Liver (tissue), 7 donors: ENCODE measurements at regions not wholly inside any gene's neighbourhood (a gene's known extent, or its start where the extent isn't known, plus 50 kb on each side); places are given as distances from the start of the nearest gene placed in this dataset.

Experiments used
- DNase-seq: peaks from one replicate; pipeline ENCODE4 v3.0.0-alpha.2; 2017; ENCODE audit warnings: low spot score
- H3K27ac ChIP-seq, 2 donors: one replicate each; pipeline ENCODE4 v1.7.0; 2013; ENCODE audit warnings: inconsistent platforms in 2 of 2, low read length in 2 of 2, control low read depth in 1 of 2, low read depth in 1 of 2, mild to moderate bottlenecking in 1 of 2
- H3K27me3 ChIP-seq, 4 donors: one replicate each; pipeline versions ENCODE4 v1.6.1 to v1.7.0; 2013; ENCODE audit warnings: low read length in 3 of 4, inconsistent platforms in 1 of 4, mild to moderate bottlenecking in 1 of 4, moderate library complexity in 1 of 4; ENCODE audit not compliant: control insufficient read depth in 4 of 4, insufficient read depth in 4 of 4
- H3K36me3 ChIP-seq, 4 donors: one replicate each; pipeline versions ENCODE4 v1.6.1 to v1.7.0; 2013; ENCODE audit warnings: low read length in 3 of 4, mild to moderate bottlenecking in 3 of 4, low read depth in 1 of 4, moderate library complexity in 1 of 4; ENCODE audit not compliant: control insufficient read depth in 4 of 4, insufficient read depth in 3 of 4
- H3K4me1 ChIP-seq, 4 donors: one replicate each; pipeline versions ENCODE4 v1.6.1 to v1.7.0; 2013; ENCODE audit warnings: low read length in 3 of 4, mild to moderate bottlenecking in 3 of 4, moderate library complexity in 1 of 4; ENCODE audit not compliant: control insufficient read depth in 4 of 4, insufficient read depth in 4 of 4
- H3K4me3 ChIP-seq, 3 donors: one replicate each; pipeline versions ENCODE4 v1.6.1 to v1.7.0; 2013; ENCODE audit warnings: low read length in 3 of 3, control low read depth in 1 of 3, low read depth in 1 of 3, mild to moderate bottlenecking in 1 of 3
- H3K9ac ChIP-seq, 2 donors: one replicate each; pipeline ENCODE4 v1.7.0; 2013; ENCODE audit warnings: low read length in 2 of 2, mild to moderate bottlenecking in 2 of 2, moderate library complexity in 2 of 2, control low read depth in 1 of 2, low read depth in 1 of 2
- H3K9me3 ChIP-seq, 4 donors: one replicate each; pipeline versions ENCODE4 v1.6.1 to v1.7.0; 2013; ENCODE audit warnings: low read length in 3 of 4; ENCODE audit not compliant: control insufficient read depth in 4 of 4
- EGR1 ChIP-seq, 2 donors: IDR thresholded peaks; 2 replicates each; pipeline ENCODE4 v1.6.1; 2016 to 2018; ENCODE audit warnings: antibody characterized with exemption in 2 of 2, low read depth in 2 of 2
- FOXA1 ChIP-seq: IDR thresholded peaks from 2 replicates; pipeline ENCODE4 v1.6.1; 2016; ENCODE audit warnings: antibody characterized with exemption
- FOXA2 ChIP-seq: IDR thresholded peaks from 2 replicates; pipeline ENCODE4 v1.6.1; 2016; ENCODE audit warnings: antibody characterized with exemption
- GABPA ChIP-seq, 2 donors: IDR thresholded peaks in 1 of 2; conservative IDR thresholded peaks in 1 of 2; 2 replicates each; pipeline ENCODE4 v1.6.1; 2016; ENCODE audit warnings: antibody characterized with exemption in 2 of 2, mild to moderate bottlenecking in 1 of 2, moderate library complexity in 1 of 2
- HNF4A ChIP-seq, 2 donors: conservative IDR thresholded peaks; 2 replicates each; pipeline ENCODE4 v1.6.1; 2016; ENCODE audit warnings: antibody characterized with exemption in 2 of 2, mild to moderate bottlenecking in 2 of 2
- HNF4G ChIP-seq: IDR thresholded peaks from 2 replicates; pipeline ENCODE4 v1.6.1; 2016; ENCODE audit warnings: antibody characterized with exemption
- NR2F2 ChIP-seq: IDR thresholded peaks from 2 replicates; pipeline ENCODE4 v1.6.1; 2016; ENCODE audit warnings: antibody characterized with exemption
- REST ChIP-seq: IDR thresholded peaks from 2 replicates; pipeline ENCODE4 v1.6.1; 2016; ENCODE audit warnings: antibody characterized with exemption, mild to moderate bottlenecking
- SP1 ChIP-seq: IDR thresholded peaks from 2 replicates; pipeline ENCODE4 v1.6.1; 2018; ENCODE audit warnings: antibody characterized with exemption, mild to moderate bottlenecking
- TAF1 ChIP-seq: conservative IDR thresholded peaks from 2 replicates; pipeline ENCODE4 v1.6.1; 2016; ENCODE audit warnings: antibody characterized with exemption, mild to moderate bottlenecking
- YY1 ChIP-seq: IDR thresholded peaks from 2 replicates; pipeline ENCODE4 v1.6.1; 2016; ENCODE audit warnings: antibody characterized with exemption, mild to moderate bottlenecking
- ZBTB33 ChIP-seq: IDR thresholded peaks from 2 replicates; pipeline ENCODE4 v1.6.1; 2016; ENCODE audit warnings: antibody characterized with exemption
- WGBS: extraction: QIAGEN DNeasy Blood & Tissue Kit; methylation state at CpG from one replicate; pipeline ENCODE4 v1.1.7; 2013; 5-methylcytosine and 5-hydroxymethylcytosine counted together
- TF ChIP-seq, protein P1 (sequence below): IDR thresholded peaks from 2 replicates; pipeline ENCODE4 v1.6.1; 2016; ENCODE audit warnings: antibody characterized with exemption
- donor health status: healthy.
- donor health status: healthy.
- donor health status: healthy.
- donor health status: healthy.

DNA sequence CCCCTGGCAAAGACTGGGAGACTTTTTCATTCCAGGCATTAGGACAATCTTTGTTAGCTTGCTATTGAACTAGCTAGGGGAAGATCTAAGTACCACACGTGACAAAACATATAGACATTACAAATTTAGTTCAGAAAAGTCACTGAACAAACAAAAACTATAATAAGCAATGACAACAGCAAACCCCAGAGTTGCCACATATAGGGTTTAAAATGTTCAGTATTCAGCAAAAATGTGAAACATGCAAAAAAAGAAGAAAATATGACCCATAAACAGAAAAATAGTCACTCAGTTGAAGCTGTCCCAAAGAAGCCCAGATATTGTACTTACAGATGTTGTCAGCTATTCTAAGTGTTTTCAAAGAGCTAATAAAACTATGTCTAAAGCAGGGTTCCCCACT, 431.1 kb upstream of the CDH2 start:
- H3K4me1 ChIP-seq, result no peaks in the 10 kb centered on the region
- DNase-seq, result no peak
- no peaks in the 10 kb centered on the region for H3K36me3 ChIP-seq
- no peaks in the 10 kb centered on the region for H3K9me3 ChIP-seq
- H3K9ac ChIP-seq, result no peak overlapping the region
- 42% methylated on average over 1 of the region's 1 CpG for WGBS
- H3K4me3 ChIP-seq, result no peak overlapping the region
- TF ChIP-seq REST, result no peak
- TF ChIP-seq NR2F2, result no peak
- no peak for TF ChIP-seq HNF4G
- no peak for TF ChIP-seq TAF1
- TF ChIP-seq ZBTB33, result no peak
- no peak for TF ChIP-seq FOXA2
- TF ChIP-seq, protein P1, sequence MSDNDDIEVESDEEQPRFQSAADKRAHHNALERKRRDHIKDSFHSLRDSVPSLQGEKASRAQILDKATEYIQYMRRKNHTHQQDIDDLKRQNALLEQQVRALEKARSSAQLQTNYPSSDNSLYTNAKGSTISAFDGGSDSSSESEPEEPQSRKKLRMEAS, result no peak
- no peak for TF ChIP-seq SP1
- no peaks in the 10 kb centered on the region for H3K27me3 ChIP-seq
- no peak overlapping the region for H3K27ac ChIP-seq

DNA sequence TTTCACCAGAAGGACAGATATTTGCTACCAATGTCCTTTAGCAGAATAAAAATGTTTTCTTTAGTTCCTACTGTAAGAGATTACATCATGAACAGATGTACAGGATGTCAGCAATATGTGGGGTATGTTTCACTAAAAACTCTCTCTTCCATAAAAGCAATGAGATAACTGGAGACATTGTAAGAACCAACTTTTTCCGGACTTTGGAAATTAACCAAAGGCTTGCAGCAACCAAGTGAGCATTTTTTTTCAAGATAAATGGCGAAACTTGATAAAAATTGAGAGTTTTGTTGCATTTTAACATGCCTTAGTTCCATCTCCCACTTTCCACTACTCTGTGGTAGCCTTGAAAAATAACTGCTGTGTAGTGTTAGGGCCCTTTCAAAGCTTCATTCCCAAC, 429.8 kb upstream of the CDH2 start:
- WGBS, result 72% methylated on average over 2 of the region's 2 CpGs
- H3K4me1 ChIP-seq, result no peaks in the 10 kb centered on the region

DNA sequence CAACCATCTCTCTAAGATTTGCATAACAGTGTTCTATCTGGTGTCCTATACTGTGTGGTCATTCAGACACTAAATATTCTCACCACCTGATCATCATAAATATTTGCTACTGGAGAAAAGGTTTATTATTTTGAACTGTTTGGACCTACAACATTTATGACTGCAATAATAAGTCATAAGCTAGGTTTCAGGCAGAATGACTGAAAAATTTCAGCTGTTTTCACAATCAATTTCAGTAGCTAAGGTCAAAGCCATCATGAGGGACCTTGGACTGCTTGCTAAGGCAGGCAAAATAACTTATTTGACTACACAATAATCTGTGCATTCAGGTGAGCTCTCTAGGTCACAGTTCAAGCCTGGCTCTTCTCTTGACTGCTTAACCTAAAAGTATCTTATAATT, 425.5 kb upstream of the CDH2 start:
- no peak for TF ChIP-seq HNF4A (conservative IDR thresholded peaks at IDR 0.05)
- no peak for TF ChIP-seq YY1
- TF ChIP-seq EGR1 (IDR thresholded peaks at IDR 0.05; ENCODE audit: low read depth in 2 of 2), result no peak
- TF ChIP-seq TAF1, result no peak
- TF ChIP-seq FOXA1, result no peak
- TF ChIP-seq GABPA (IDR thresholded peaks at IDR 0.05 in 1 of 2, conservative IDR thresholded peaks at IDR 0.05 in 1 of 2), result no peak
- no peak for TF ChIP-seq ZBTB33
- TF ChIP-seq, protein P1, result no peak

More for the DNA sequence above, 429.8 kb upstream of the CDH2 start:
- DNase-seq, result no peak
- Histone ChIP-seq H3K4me3 (no peak overlapping the region), H3K9ac (no peak overlapping the region), H3K9me3 (no peaks in the 10 kb centered on the region), H3K27me3 (no peaks in the 10 kb centered on the region), H3K36me3 (no peaks in the 10 kb centered on the region), H3K27ac (no peak overlapping the region)
- TF ChIP-seq SP1 (no peak), TAF1 (no peak), HNF4A (conservative IDR thresholded peaks at IDR 0.05) (no peak), EGR1 (IDR thresholded peaks at IDR 0.05; ENCODE audit: low read depth in 2 of 2) (no peak)

More for the DNA sequence above, 425.5 kb upstream of the CDH2 start:
- DNase-seq, result no peak
- H3K4me1 ChIP-seq, result no peaks in the 10 kb centered on the region
- no peak overlapping the region for H3K27ac ChIP-seq
- no peak overlapping the region for H3K4me3 ChIP-seq
- no peaks in the 10 kb centered on the region for H3K27me3 ChIP-seq
- H3K9ac ChIP-seq, result no peak overlapping the region
- no peaks in the 10 kb centered on the region for H3K36me3 ChIP-seq
- H3K9me3 ChIP-seq, result peaks cover 0 to 6% (median 1%) of the 10 kb centered on the region in 4 donors
